ENCODE measurements at regions not wholly inside any gene's neighbourhood (a gene's known extent, or its start where the extent isn't known, plus 50 kb on each side); places are given as distances from the start of the nearest gene placed in this dataset.

- TF ChIP-seq CTCF (IDR thresholded peaks at IDR 0.05) (no peak), EZH2 (IDR thresholded peaks at IDR 0.05; ENCODE audit: borderline replicate concordance, insufficient read depth, low read depth, low read length, poor library complexity, severe bottlenecking) (no peak)
These were observed 447.3 kb upstream of the CNTN3 start for GRCh38 chr3:75061806-75062205.
